ENCODE measurements at regions not wholly inside any gene's neighbourhood (a gene's known extent, or its start where the extent isn't known, plus 50 kb on each side); places are given as distances from the start of the nearest gene placed in this dataset.

DNA sequence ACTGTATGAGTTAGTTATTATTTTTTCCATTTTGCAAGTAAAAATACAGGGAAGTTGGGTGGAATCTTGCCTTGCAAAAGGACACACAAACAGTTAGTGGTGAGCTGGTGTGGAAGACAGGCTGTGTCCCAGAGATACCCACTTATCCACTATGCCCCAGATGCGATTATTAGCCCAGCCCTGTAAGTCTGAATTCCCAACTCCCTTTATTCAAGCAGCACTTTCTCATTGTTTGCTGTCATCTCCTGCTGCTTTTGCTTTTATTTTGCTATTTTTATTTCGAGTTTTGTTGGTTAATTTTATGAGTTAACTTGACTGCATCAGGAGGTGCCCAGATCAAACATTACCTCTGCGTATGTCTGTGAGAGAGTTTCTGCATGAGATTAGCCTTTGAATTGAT lies 239.4 kb downstream of the DOK5 start:
- Histone ChIP-seq H3K27ac (no peak overlapping the region), H3K4me3 (no peak overlapping the region), H3K27me3 (replicated peaks in 1 of 7) (no peaks in the 10 kb centered on the region), H3K4me1 (no peaks in the 10 kb centered on the region), H3K9me3 (no peaks in the 10 kb centered on the region), H3K36me3 (no peaks in the 10 kb centered on the region)
- TF ChIP-seq POLR2A (IDR thresholded peaks at IDR 0.05) (no peak), POLR2AphosphoS5 (IDR thresholded peaks at IDR 0.05) (no peak)
- TF ChIP-seq, protein P1, sequence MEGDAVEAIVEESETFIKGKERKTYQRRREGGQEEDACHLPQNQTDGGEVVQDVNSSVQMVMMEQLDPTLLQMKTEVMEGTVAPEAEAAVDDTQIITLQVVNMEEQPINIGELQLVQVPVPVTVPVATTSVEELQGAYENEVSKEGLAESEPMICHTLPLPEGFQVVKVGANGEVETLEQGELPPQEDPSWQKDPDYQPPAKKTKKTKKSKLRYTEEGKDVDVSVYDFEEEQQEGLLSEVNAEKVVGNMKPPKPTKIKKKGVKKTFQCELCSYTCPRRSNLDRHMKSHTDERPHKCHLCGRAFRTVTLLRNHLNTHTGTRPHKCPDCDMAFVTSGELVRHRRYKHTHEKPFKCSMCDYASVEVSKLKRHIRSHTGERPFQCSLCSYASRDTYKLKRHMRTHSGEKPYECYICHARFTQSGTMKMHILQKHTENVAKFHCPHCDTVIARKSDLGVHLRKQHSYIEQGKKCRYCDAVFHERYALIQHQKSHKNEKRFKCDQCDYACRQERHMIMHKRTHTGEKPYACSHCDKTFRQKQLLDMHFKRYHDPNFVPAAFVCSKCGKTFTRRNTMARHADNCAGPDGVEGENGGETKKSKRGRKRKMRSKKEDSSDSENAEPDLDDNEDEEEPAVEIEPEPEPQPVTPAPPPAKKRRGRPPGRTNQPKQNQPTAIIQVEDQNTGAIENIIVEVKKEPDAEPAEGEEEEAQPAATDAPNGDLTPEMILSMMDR (IDR thresholded peaks at IDR 0.05 in 8 of 11, conservative IDR thresholded peaks at IDR 0.05 in 3 of 11): no peak
- DNase-seq: no peak
- 64 to 73% (median 66%) methylated on average over 3 of the region's 3 CpGs for WGBS, 5 donors
- intact Hi-C loops (cut with DNase I; ENCODE audit: low total_unique reads): no loop called here

DNA sequence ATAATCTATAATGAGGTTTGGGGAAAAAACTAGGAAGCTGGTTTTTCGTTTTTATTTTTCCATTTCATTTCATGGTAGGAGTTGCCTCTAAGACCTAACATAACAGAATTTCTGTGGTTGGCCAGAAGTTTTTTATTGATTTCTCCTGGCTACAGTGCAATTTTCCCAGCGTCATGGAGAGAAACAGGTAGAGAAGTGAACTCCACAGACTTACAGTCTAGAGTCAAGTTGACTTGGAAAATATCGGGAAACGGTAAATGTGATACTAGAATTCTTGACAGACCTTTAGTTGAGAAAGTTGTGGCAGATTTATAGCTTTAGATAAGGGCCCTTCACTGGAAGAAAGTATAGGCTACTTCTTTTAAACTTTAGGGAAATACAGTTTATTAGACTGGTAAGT lies 238.3 kb downstream of the DOK5 start:
- DNase-seq: no peak
- no peak for TF ChIP-seq POLR2AphosphoS5 (IDR thresholded peaks at IDR 0.05)
- TF ChIP-seq, protein P1 (IDR thresholded peaks at IDR 0.05 in 8 of 11, conservative IDR thresholded peaks at IDR 0.05 in 3 of 11): no peak
- TF ChIP-seq POLR2A (IDR thresholded peaks at IDR 0.05): no peak
- Histone ChIP-seq H3K9me3 (no peaks in the 10 kb centered on the region), H3K36me3 (no peaks in the 10 kb centered on the region), H3K27me3 (replicated peaks in 1 of 7) (no peaks in the 10 kb centered on the region), H3K4me3 (no peak overlapping the region), H3K27ac (no peak overlapping the region), H3K4me1 (no peaks in the 10 kb centered on the region)
- intact Hi-C loops (cut with DNase I; ENCODE audit: low total_unique reads): no loop called here
- WGBS, 5 donors: 81 to 90% (median 83%) methylated on average over 4 of the region's 4 CpGs

DNA sequence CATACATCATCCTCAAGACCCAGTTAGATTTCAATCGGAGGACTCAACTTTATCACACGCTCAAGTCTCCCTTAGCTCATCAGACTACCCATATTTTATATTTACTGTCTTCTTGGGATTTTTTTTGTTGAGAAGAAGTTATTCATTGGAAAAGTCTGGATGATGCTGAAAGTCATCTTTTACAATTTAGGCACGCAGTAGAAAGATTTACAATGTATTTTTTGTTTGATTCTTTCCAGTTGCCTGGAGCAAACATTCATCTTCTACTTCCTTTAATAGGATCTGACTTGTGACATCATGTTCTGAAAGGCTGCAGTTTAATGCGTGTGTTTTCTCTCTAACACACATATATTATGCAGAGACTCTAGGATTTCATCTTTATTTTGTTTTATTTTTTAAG lies 235.7 kb downstream of the DOK5 start:
- TF ChIP-seq, protein P1 (IDR thresholded peaks at IDR 0.05 in 8 of 11, conservative IDR thresholded peaks at IDR 0.05 in 3 of 11): no peak
- TF ChIP-seq POLR2A (IDR thresholded peaks at IDR 0.05) (no peak), POLR2AphosphoS5 (IDR thresholded peaks at IDR 0.05) (no peak)
- Histone ChIP-seq H3K4me1 (no peaks in the 10 kb centered on the region), H3K4me3 (no peak overlapping the region), H3K9me3 (no peaks in the 10 kb centered on the region), H3K36me3 (no peaks in the 10 kb centered on the region), H3K27me3 (replicated peaks in 1 of 7) (no peaks in the 10 kb centered on the region), H3K27ac (no peak overlapping the region)
- intact Hi-C loops (cut with DNase I; ENCODE audit: low total_unique reads): no loop called here
- no peak for DNase-seq
- WGBS, 5 donors: 66 to 83% (median 74%) methylated on average over 4 of the region's 4 CpGs

DNA sequence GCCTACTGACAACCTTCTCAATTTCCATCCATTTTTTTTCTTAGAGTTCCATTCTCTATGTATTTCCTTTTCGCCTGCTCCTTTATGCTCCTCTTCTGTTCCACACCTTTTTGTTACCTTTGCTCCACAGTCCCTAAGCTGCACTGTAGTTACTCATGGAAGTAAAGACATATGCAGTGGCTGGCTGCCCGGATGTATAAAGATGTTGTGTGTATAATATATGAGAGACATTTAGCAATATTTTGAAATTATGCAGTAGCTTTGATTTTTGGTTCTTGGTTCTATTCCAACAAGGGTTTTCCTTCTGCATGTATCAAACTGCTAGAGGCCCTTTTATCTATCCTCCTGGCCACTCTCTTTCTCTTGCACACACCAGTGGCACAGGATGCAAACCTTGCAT lies 234.9 kb downstream of the DOK5 start:
- WGBS, 5 donors: 83 to 94% (median 86%) methylated on average over 2 of the region's 2 CpGs
- TF ChIP-seq POLR2AphosphoS5 (IDR thresholded peaks at IDR 0.05): no peak
- no peak for TF ChIP-seq POLR2A (IDR thresholded peaks at IDR 0.05)
- TF ChIP-seq, protein P1 (IDR thresholded peaks at IDR 0.05 in 8 of 11, conservative IDR thresholded peaks at IDR 0.05 in 3 of 11): no peak
- no peak for DNase-seq

More for the DNA sequence above, 234.9 kb downstream of the DOK5 start:
- Histone ChIP-seq H3K4me3 (no peak overlapping the region), H3K4me1 (no peaks in the 10 kb centered on the region), H3K27ac (no peak overlapping the region), H3K9me3 (no peaks in the 10 kb centered on the region), H3K36me3 (no peaks in the 10 kb centered on the region), H3K27me3 (replicated peaks in 1 of 7) (no peaks in the 10 kb centered on the region)
- intact Hi-C loops (cut with DNase I; ENCODE audit: low total_unique reads): no loop called here

Measured in spleen (tissue), 11 donors.